ENCODE measurements at regions not wholly inside any gene's neighbourhood (a gene's known extent, or its start where the extent isn't known, plus 50 kb on each side); places are given as distances from the start of the nearest gene placed in this dataset.

- Histone ChIP-seq H4K20me1 (replicated peaks in 1 of 2; ENCODE audit: control insufficient read depth in 1 of 2, insufficient read depth in 2 of 2, low read length in 2 of 2) (no peaks in the 10 kb centered on the region), H3K56ac (replicated peaks; ENCODE audit: insufficient read length, low read depth, low read length) (no peak overlapping the region), H3K18ac (ENCODE audit: extremely low read depth, low read length) (no peak overlapping the region), H2BK120ac (replicated peaks; ENCODE audit: low read depth, low read length) (no peak overlapping the region), H2BK15ac (ENCODE audit: low read length) (no peak overlapping the region), H3K27ac (ENCODE audit: low read depth, low read length) (no peak overlapping the region), H3K4me2 (ENCODE audit: insufficient read depth in 1 of 2, low read depth in 2 of 2, low read length in 2 of 2) (no peak overlapping the region), H3K14ac (ENCODE audit: insufficient read length) (no peak overlapping the region), H3K79me1 (ENCODE audit: low read depth, low read length) (no peaks in the 10 kb centered on the region; the same call in 1 of the 2 replicates), H4K5ac (ENCODE audit: insufficient read length, low read depth, low read length) (no peak overlapping the region), H2AK5ac (ENCODE audit: low read depth, low read length) (no peak overlapping the region), H3K27me3 (replicated peaks in 1 of 4; ENCODE audit: control insufficient read depth in 3 of 4, extremely low read depth in 1 of 4, insufficient read depth in 3 of 4, low read length in 3 of 4) (no peaks in the 10 kb centered on the region), H2BK12ac (ENCODE audit: low read depth, low read length) (no peak overlapping the region), H4K91ac (replicated peaks; ENCODE audit: insufficient read length, low read length) (no peak overlapping the region), H2BK5ac (ENCODE audit: low read depth, low read length) (no peak overlapping the region), H3K79me2 (ENCODE audit: control insufficient read depth in 1 of 2, insufficient read depth in 2 of 2, low read length in 2 of 2) (no peaks in the 10 kb centered on the region), H3K23ac (ENCODE audit: insufficient read length) (no peak overlapping the region), H3K4me3 (ENCODE audit: extremely low read depth in 1 of 4, insufficient read depth in 2 of 4, low read depth in 3 of 4, low read length in 4 of 4) (no peak overlapping the region), H3K23me2 (ENCODE audit: low read depth, low read length) (no peaks in the 10 kb centered on the region), H2BK20ac (ENCODE audit: low read length) (no peak overlapping the region), H2AFZ (ENCODE audit: low read length) (no peak overlapping the region), H3K4ac (replicated peaks; ENCODE audit: insufficient read length, low read depth, low read length) (no peak overlapping the region), H3K9me3 (ENCODE audit: insufficient read depth in 2 of 2, low read depth in 1 of 2, low read length in 1 of 2) (no peaks in the 10 kb centered on the region), H4K8ac (ENCODE audit: extremely low read depth, insufficient read depth, low read length) (no peak overlapping the region), H3K36me3 (ENCODE audit: control insufficient read depth in 2 of 4, insufficient read depth in 4 of 4, low read length in 3 of 4) (no peaks in the 10 kb centered on the region), H3K4me1 (replicated peaks in 1 of 4; ENCODE audit: control insufficient read depth in 3 of 4, insufficient read depth in 4 of 4, low read length in 3 of 4) (no peaks in the 10 kb centered on the region; a peak in 2 of 7 replicates), H3K9ac (replicated peaks in 1 of 4; ENCODE audit: extremely low read depth in 1 of 4, low read depth in 3 of 4, low read length in 3 of 4) (no peak overlapping the region)
- TF ChIP-seq EGR1 (IDR thresholded peaks at IDR 0.05; ENCODE audit: borderline replicate concordance, low read depth, low read length) (no peak), KDM1A (IDR thresholded peaks at IDR 0.05; ENCODE audit: borderline replicate concordance, low read length) (no peak), TAF1 (IDR thresholded peaks at IDR 0.05; ENCODE audit: low read depth, low read length) (no peak), HDAC2 (IDR thresholded peaks at IDR 0.05; ENCODE audit: borderline replicate concordance in 1 of 2, low read depth in 2 of 2, low read length in 2 of 2) (no peak), JUND (IDR thresholded peaks at IDR 0.05; ENCODE audit: low read length) (no peak), KDM4A (IDR thresholded peaks at IDR 0.05; ENCODE audit: low read depth, low read length, severe bottlenecking) (no peak), RNF2 (IDR thresholded peaks at IDR 0.05; ENCODE audit: borderline replicate concordance, low read depth, low read length, missing control alignments, poor library complexity, severe bottlenecking) (no peak), POLR2A (IDR thresholded peaks at IDR 0.05; ENCODE audit: control extremely low read depth in 1 of 2, low read depth in 2 of 2, low read length in 2 of 2) (no peak), USF2 (IDR thresholded peaks at IDR 0.05; ENCODE audit: low read length) (no peak), EP300 (IDR thresholded peaks at IDR 0.05; ENCODE audit: borderline replicate concordance in 1 of 2, low read depth in 2 of 2, low read length in 2 of 2) (no peak)
- CTCF ChIA-PET (ENCODE audit: partially characterized antibody) = no interaction called here
- DNase-seq (ENCODE audit: low read depth in 1 of 2, low spot score in 2 of 2) = no peak
- no peak for FAIRE-seq
- POLR2A ChIA-PET (ENCODE audit: partially characterized antibody) = no interaction called here
- 96% methylated on average over 5 of the region's 5 CpGs; no CpG with 5 or more reads in 1 of the 2 experiments for WGBS, 2 experiments (ENCODE audit: extremely low coverage in 1 of 2, insufficient coverage in 1 of 2, insufficient read length in 1 of 2, insufficient replicate concordance in 2 of 2, low coverage in 1 of 2, low lambda C conversion rate in 2 of 2, missing lambda C conversion rate in 1 of 2)
These were observed 247.9 kb upstream of the IRX1 start for GRCh38 chr5:3347741-3348140.
